Sigmoid colon (tissue), 3 donors: ENCODE measurements at regions not wholly inside any gene's neighbourhood (a gene's known extent, or its start where the extent isn't known, plus 50 kb on each side); places are given as distances from the start of the nearest gene placed in this dataset.

ENCODE experiments used
- CTCF ChIP-seq, 4 experiments: fragments of 450-650 bp in 3 of 4; fragments of 200-600 bp in 1 of 4; IDR thresholded peaks; one replicate each; pipeline ENCODE4 v1.5.1; 2016 to 2019; ENCODE audit warnings: antibody characterized with exemption in 4 of 4, mild to moderate bottlenecking in 3 of 4, moderate library complexity in 2 of 4
- POLR2A ChIP-seq, 2 donors: fragments of 450-650 bp; IDR thresholded peaks; one replicate each; pipeline ENCODE4 v1.6.1; 2016; ENCODE audit warnings: antibody characterized with exemption in 2 of 2, mild to moderate bottlenecking in 2 of 2, moderate library complexity in 2 of 2

- TF ChIP-seq POLR2A (IDR thresholded peaks at IDR 0.05) (no peak), CTCF (IDR thresholded peaks at IDR 0.05) (no peak)
Observed at GRCh38 chr11:33507967-33508366, 192.7 kb downstream of the C11orf91 start.
